B cell (primary cell): ENCODE measurements at regions not wholly inside any gene's neighbourhood (a gene's known extent, or its start where the extent isn't known, plus 50 kb on each side); places are given as distances from the start of the nearest gene placed in this dataset.

Source experiments
- ATAC-seq: fragments of 200-7000 bp; cut with Tn5 transposase; one replicate; pipeline ENCODE4 v1.10.0; 2021; ENCODE audit warnings: low read depth, mild to moderate bottlenecking, moderate number of reproducible peaks, moderate library complexity
- CTCF ChIA-PET: fragments of 350-600 bp; sonication (Branson Sonifier 250); formaldehyde crosslinking; loops from one replicate; lab custom pipeline; 2021; ENCODE audit warnings: antibody characterized with exemption, inconsistent platforms; lab: Charles Lee
- POLR2A ChIA-PET: fragments of 350-600 bp; sonication (Branson Sonifier 250); formaldehyde crosslinking; loops from one replicate; lab custom pipeline; 2021; ENCODE audit warnings: antibody characterized with exemption; lab: Charles Lee
- DNase-seq: peaks from one replicate; pipeline ENCODE4 v3.0.0; 2013
- H2AFZ ChIP-seq: 2 replicates; pipeline ENCODE4 v1.6.1; 2012; ENCODE audit warnings: mild to moderate bottlenecking, low read depth, low read length; ENCODE audit not compliant: insufficient read depth, poor library complexity, severe bottlenecking
- H3K27ac ChIP-seq, 2 donors: 1 replicate in 1 of 2; 2 replicates in 1 of 2; pipeline ENCODE4 v1.5.1; 2012 to 2013; ENCODE audit warnings: low read length in 2 of 2, mild to moderate bottlenecking in 2 of 2, moderate library complexity in 1 of 2
- H3K27me3 ChIP-seq, 4 experiments: fragments of 200-600 bp in 1 of 4; sonication (generic) in 1 of 4; replicated peaks in 1 of 4; 1 replicate in 2 of 4; 2 replicates in 2 of 4; pipeline versions ENCODE4 v1.6.1 to v1.7.0; 2013 to 2016; ENCODE audit warnings: low read length in 3 of 4, mild to moderate bottlenecking in 2 of 4, mixed read lengths in 1 of 4, moderate library complexity in 1 of 4; ENCODE audit not compliant: insufficient read depth in 4 of 4, control insufficient read depth in 3 of 4; ENCODE audit errors: control extremely low read depth in 1 of 4
- H3K36me3 ChIP-seq, 2 experiments: replicated peaks in 1 of 2; 1 replicate in 1 of 2; 2 replicates in 1 of 2; pipeline versions ENCODE4 v1.6.1 to v1.7.1; 2013; ENCODE audit warnings: low read length in 1 of 2; ENCODE audit not compliant: insufficient read depth in 2 of 2, control insufficient read depth in 1 of 2; ENCODE audit errors: control extremely low read depth in 1 of 2, extremely low read depth in 1 of 2
- H3K4me1 ChIP-seq, 2 donors: fragments of 200-600 bp in 1 of 2; sonication (generic) in 1 of 2; 1 replicate in 1 of 2; 2 replicates in 1 of 2; pipeline versions ENCODE4 v1.5.1 to v1.6.1; 2013 to 2017; ENCODE audit warnings: low read length in 2 of 2; ENCODE audit not compliant: control insufficient read depth in 2 of 2, insufficient read depth in 2 of 2
- H3K4me2 ChIP-seq: replicated peaks from 2 replicates; pipeline ENCODE3; 2012; ENCODE audit warnings: mild to moderate bottlenecking, low read depth, low read length; ENCODE audit not compliant: poor library complexity, severe bottlenecking
- H3K4me3 ChIP-seq, 5 experiments: fragments of 200-600 bp in 1 of 5; sonication (generic) in 1 of 5; 1 replicate in 3 of 5; 2 replicates in 2 of 5; pipeline versions ENCODE4 v1.5.1 to v1.7.0; 2011 to 2016; ENCODE audit warnings: low read length in 4 of 5, mild to moderate bottlenecking in 4 of 5, low read depth in 2 of 5, control low read depth in 1 of 5, moderate library complexity in 1 of 5; ENCODE audit not compliant: insufficient read depth in 1 of 5; ENCODE audit errors: control extremely low read depth in 1 of 5, extremely low read depth in 1 of 5
- H3K79me2 ChIP-seq: fragments of 200-600 bp; sonication (generic); one replicate; pipeline ENCODE4 v1.6.0; 2016; ENCODE audit warnings: low read length; ENCODE audit not compliant: control insufficient read depth, insufficient read depth
- H3K9ac ChIP-seq: fragments of 200-600 bp; sonication (generic); 2 replicates; pipeline ENCODE4 v1.6.1; 2017; ENCODE audit warnings: mild to moderate bottlenecking, low read length, moderate library complexity
- H3K9me3 ChIP-seq, 3 donors: one replicate each; pipeline versions ENCODE4 v1.6.1 to v1.7.1; 2013; ENCODE audit warnings: low read length in 2 of 3; ENCODE audit not compliant: control insufficient read depth in 2 of 3, insufficient read depth in 1 of 3; ENCODE audit errors: control extremely low read depth in 1 of 3
- H4K20me1 ChIP-seq: 2 replicates; pipeline ENCODE4 v1.6.0; 2012; ENCODE audit warnings: mild to moderate bottlenecking, low read length; ENCODE audit not compliant: insufficient read depth, control insufficient read depth, poor library complexity, severe bottlenecking
- H3K27ac Mint-ChIP-seq: one replicate; pipeline ENCODE4 v1.8.0; 2021; ENCODE audit warnings: mixed read lengths
- H3K27me3 Mint-ChIP-seq: one replicate; pipeline ENCODE4 v1.8.0; 2021; ENCODE audit warnings: mixed read lengths
- H3K4me1 Mint-ChIP-seq: one replicate; pipeline ENCODE4 v1.8.0; 2021; ENCODE audit warnings: mixed read lengths
- H3K4me3 Mint-ChIP-seq: one replicate; pipeline ENCODE4 v1.8.0; 2021; ENCODE audit warnings: mixed read lengths
- H3K9me3 Mint-ChIP-seq: one replicate; pipeline ENCODE4 v1.8.0; 2022; ENCODE audit warnings: mixed read lengths; ENCODE audit not compliant: insufficient read depth
- CTCF ChIP-seq: fragments of 200-600 bp; IDR thresholded peaks from one replicate; pipeline ENCODE4 v1.8.0; 2022; ENCODE audit warnings: antibody characterized with exemption, mild to moderate bottlenecking
- EZH2 ChIP-seq: IDR thresholded peaks from 2 replicates; pipeline ENCODE4 v1.6.1; 2012; ENCODE audit warnings: borderline replicate concordance, low read depth, mild to moderate bottlenecking, moderate library complexity, low read length; ENCODE audit not compliant: insufficient read depth, poor library complexity, severe bottlenecking
- WGBS: methylation state at CpG from one replicate; pipeline ENCODE4 v1.1.5; 2013; ENCODE audit warnings: missing lambda C conversion rate; ENCODE audit not compliant: insufficient coverage; 5-methylcytosine and 5-hydroxymethylcytosine counted together
- intact Hi-C: fragments of 100-400 bp; cut with micrococcal nuclease; formaldehyde crosslinking; loops from one replicate; pipeline ENCODE4 v1.10.0; 2022

GRCh38 chr4:67120369-67120768 lies 424.9 kb downstream of the CENPC start:
- WGBS = 86% methylated on average over 1 of the region's 1 CpG
- no peak overlapping the region for H3K27ac Mint-ChIP-seq
- Histone ChIP-seq H3K4me1 (no peaks in the 10 kb centered on the region), H3K27ac (no peak overlapping the region), H3K79me2 (no peaks in the 10 kb centered on the region), H3K9me3 (no peaks in the 10 kb centered on the region), H3K4me3 (no peak overlapping the region), H3K4me2 (no peak overlapping the region), H4K20me1 (no peaks in the 10 kb centered on the region), H3K36me3 (no peaks in the 10 kb centered on the region), H2AFZ (no peak overlapping the region), H3K27me3 (no peaks in the 10 kb centered on the region), H3K9ac (no peak overlapping the region)
- DNase-seq (no peak), ATAC-seq (no peak)
- TF ChIP-seq CTCF (no peak), EZH2 (no peak)
- no peaks in the 10 kb centered on the region for H3K27me3 Mint-ChIP-seq
- ChIA-PET CTCF (no interaction called here), POLR2A (no interaction called here)
- no peaks in the 10 kb centered on the region for H3K4me1 Mint-ChIP-seq
- H3K9me3 Mint-ChIP-seq = peaks cover 5% of the 10 kb centered on the region
- intact Hi-C loops = no loop called here
- H3K4me3 Mint-ChIP-seq = no peak overlapping the region

GRCh38 chr4:67109276-67109675 lies 436.0 kb downstream of the CENPC start:
- H3K4me1 ChIP-seq = no peaks in the 10 kb centered on the region
- H3K79me2 ChIP-seq = no peaks in the 10 kb centered on the region
- POLR2A ChIA-PET = no interaction called here
- no peaks in the 10 kb centered on the region for H3K4me1 Mint-ChIP-seq
- CTCF ChIA-PET = no interaction called here
- ATAC-seq (no peak), DNase-seq (no peak)
- H3K4me3 ChIP-seq = no peak overlapping the region
- TF ChIP-seq EZH2 (no peak), CTCF (no peak)
- H3K36me3 ChIP-seq = no peaks in the 10 kb centered on the region
- intact Hi-C loops = no loop called here
- H3K9me3 ChIP-seq = no peaks in the 10 kb centered on the region
- H3K9ac ChIP-seq = no peak overlapping the region
- no peaks in the 10 kb centered on the region for H3K9me3 Mint-ChIP-seq
- H3K27ac Mint-ChIP-seq = no peak overlapping the region
- no peak overlapping the region for H3K4me2 ChIP-seq
- no peak overlapping the region for H3K27ac ChIP-seq
- no peak overlapping the region for H2AFZ ChIP-seq
- H3K4me3 Mint-ChIP-seq = no peak overlapping the region
- no peaks in the 10 kb centered on the region for H3K27me3 Mint-ChIP-seq
- no peaks in the 10 kb centered on the region for H3K27me3 ChIP-seq
- H4K20me1 ChIP-seq = no peaks in the 10 kb centered on the region
